GM19395 (cell line): ENCODE measurements at regions not wholly inside any gene's neighbourhood (a gene's known extent, or its start where the extent isn't known, plus 50 kb on each side); places are given as distances from the start of the nearest gene placed in this dataset.
"Not testable (repeated sequence)": the region's sequence is repeated elsewhere in the genome, so short reads cannot be mapped to it uniquely, and the experiment has no call there.

Experiments
- ATAC-seq: cut with Tn5 transposase; IDR thresholded peaks from one replicate; pipeline ENCODE4 v1.9.1; 2021; ENCODE audit warnings: mild to moderate bottlenecking, moderate library complexity; ENCODE audit not compliant: unreplicated experiment

DNA sequence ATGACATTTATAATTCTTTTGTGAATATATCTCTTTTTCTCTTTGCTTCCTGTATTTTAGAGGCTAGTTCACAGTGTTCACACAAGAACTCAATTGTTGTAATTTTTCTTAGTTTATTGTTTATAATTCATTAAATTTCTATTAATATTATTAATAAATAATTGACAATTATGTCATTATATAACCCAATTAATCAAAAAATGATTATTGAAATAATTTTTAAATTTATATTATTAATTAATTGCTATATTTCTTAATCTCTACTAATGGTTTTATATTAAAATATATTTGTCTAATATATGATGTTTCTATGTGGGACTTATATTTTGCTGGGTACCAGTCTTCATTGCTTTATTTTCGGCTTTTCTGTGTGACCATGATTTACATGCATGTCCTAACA is 618.4 kb downstream of the CDH9 start:
- no peak for ATAC-seq

DNA sequence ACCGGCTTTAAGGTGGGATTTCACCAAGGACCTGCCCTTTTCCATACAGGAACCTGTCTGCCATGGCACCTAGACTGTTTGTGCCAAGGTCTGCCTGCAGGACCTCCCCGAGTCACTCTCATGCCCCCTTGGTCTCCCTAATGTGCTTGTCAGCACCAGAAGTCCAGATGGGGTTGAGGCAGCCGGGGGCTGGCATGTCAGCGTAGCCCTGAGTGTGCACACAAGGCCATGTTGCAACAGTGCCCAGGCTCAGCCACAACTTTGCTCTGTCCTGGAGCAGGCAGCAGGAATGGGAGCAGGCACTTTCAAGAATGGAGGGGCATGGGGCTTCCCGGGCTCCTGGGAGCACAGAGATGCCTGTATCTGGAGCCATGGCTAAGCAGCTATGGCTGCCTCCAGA is 621.5 kb downstream of the CDH9 start:
- ATAC-seq, result no peak

DNA sequence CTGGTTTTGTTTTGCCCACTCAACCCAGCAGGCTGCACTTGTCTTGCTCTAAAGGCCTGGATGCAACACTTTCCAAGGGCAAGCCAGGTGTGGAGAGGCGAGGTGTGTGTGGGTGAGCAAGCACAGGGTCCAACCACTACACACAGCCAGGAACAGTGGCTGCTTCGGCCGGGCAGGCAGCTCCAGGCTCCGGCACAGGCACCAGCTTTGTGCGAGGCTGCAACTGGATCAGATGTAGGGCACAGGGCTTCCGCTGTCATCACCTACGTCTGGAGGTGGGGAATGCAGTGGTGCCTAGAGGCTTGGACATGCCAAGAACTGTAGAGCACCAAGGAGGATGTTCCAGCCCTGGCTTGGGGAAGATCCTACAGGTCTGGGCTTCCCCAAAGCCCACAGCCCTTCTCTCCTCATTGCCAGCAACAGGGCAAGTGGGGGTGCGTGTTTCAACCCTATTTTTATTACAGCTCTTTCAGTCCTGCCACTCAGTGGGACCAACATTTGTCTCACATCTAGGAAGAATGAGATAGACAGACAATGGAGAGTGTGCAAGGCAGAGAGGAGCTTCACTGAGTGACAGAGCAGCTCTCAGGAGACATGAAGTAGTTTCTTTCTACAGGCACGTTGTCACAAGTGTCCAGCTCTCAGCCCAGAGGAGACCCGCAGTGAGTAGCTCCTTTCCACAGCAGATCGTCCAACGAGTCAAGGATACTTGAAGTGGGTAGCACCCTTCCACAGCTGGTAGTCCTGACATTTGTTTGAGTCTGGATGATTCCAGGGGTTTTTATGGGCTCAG is 622.2 kb downstream of the CDH9 start:
- ATAC-seq, result no peak

DNA sequence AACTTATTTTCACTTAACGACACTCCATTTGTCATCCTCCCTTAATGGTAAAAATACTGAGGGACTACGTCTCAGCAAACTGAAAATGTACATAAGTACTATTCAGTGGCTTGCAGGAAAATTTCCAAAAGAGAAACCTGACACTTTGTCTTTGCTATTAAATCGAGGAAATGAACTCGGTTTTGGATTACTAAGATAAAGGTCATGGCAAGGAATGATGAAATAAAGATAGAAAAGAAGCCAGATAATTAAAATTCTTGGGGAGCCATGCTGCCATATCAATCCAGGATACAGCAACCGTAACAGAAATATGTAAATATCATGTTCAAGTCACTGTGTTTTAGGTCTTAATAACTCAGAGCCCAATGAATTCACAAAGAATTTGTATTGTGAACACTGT is 647.8 kb downstream of the CDH9 start:
- no peak for ATAC-seq

DNA sequence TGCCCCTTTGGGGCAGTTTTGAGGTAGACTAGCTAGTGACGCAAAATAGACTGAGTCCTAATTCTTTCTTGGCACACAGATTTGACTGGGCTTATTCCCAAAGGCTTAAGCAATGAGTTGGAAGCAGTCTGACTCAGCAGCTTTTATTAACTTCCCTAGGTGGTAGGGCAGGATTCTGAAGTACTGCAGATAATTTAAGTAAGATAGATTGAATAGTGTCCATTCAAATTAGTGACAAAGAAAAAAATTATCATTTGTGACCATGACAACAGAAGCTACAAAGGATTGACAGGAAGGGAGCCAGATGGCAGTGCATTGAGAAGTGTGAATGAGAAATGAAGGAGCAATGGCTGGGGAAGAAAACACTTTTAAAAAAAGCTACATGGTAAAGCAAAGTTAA is 649.4 kb downstream of the CDH9 start:
- no peak for ATAC-seq

DNA sequence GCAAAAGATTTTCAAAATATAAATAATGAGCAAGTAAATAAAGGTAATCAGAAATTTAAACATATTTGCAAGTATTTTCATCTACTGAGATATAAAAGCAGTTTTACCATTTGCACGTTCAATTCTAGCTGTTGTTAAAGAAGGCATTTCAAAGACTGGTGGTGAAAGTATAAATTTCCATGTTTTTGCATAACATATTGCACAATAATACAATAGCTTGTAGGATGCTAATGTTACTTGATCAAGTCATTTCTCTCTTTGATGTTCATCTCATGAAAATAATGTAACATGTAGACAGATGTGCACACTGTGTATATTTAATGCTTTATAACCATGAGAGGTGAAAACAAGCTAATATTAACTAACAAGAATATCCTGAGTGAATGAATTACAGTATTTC is 651.9 kb downstream of the CDH9 start:
- ATAC-seq, result no peak

DNA sequence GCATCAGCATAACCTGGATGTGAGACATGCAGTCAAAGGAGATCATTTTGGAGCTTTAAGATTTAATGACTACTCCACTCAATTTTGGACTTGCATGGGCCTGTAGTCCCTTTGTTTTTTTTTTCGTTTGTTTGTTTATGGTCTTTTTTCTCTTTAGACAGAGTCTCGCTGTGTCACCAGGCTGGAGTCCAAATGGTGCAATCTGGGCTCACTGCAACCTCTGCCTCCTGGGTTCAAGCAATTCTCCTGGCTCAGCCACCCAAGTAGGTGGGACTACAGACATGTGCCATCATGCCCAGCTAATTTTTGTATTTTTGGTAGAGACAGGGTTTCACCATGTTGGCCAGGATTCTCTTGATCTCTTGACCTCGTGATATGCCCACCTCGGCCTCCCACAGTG is 673.8 kb downstream of the CDH9 start:
- ATAC-seq, result not testable (repeated sequence)

DNA sequence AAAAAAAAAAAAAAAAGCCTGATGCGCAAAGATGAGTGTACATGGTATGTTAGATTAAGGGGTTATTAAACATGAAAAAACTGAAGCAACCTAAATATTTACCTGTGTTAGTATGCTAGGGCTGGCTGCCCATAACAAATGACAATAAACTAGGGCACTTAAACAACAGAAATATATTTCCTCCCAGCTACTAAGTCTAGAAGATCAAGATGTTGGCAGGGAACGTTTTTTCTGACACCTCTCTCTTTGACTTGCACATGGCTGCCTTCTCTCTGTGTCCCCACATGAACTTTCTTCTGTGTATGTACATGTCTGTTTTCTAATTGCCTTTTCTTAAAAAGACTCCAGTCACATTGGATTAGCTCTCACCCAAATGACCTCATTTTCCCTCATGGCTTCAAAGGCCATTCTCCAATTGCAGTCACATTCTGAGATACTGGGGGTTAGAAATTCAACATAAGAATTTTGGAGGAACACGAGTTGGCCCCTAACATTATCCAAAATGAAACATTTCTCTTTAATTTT is 694.5 kb downstream of the CDH9 start:
- ATAC-seq, result no peak

DNA sequence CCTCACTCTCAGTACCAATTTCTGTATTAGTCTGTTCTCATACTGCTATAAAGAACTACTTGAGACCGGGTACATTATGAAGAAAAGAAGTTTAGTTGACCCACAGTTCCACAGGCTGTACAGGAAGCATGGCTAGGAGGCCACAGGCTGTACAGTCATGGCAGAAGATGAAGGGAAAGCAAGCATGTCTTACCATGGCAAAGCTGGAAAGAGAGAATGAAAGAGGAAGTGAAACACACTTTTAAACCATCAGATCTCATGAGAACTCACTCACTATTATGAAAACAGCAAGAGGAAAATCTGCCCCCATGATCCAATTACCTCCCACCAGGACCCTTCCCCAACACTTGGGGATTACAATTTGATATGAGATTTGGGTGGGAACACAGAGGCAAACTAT is 698.8 kb downstream of the CDH9 start:
- no peak for ATAC-seq

DNA sequence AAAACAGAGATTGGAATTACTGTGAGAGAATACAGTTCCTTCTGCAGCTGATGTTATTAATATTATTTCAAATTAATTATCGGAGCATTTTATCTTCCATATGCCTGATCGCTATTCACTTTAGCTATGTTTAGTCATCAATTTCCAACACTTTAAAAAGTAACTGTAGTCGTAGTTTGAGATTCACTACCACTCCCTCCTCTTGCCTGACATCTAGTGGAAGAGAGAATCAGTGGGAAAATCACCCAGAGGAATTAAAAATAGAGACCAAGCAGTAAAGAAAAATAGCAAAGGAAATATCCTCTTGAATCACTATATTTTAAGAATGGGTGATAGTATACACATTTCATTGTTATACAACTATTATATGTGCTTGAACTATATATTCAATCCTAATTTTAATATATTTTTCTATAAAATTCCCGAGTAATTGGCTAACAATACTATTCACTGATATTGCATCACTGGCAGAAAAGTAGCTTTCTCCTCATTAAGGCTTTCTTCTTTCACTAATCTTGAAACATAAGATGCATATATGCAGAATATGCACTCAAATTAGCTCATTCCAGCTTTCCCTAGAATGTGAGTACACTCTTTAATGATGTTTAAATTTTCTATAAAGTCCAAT is 708.7 kb downstream of the CDH9 start:
- no peak for ATAC-seq

DNA sequence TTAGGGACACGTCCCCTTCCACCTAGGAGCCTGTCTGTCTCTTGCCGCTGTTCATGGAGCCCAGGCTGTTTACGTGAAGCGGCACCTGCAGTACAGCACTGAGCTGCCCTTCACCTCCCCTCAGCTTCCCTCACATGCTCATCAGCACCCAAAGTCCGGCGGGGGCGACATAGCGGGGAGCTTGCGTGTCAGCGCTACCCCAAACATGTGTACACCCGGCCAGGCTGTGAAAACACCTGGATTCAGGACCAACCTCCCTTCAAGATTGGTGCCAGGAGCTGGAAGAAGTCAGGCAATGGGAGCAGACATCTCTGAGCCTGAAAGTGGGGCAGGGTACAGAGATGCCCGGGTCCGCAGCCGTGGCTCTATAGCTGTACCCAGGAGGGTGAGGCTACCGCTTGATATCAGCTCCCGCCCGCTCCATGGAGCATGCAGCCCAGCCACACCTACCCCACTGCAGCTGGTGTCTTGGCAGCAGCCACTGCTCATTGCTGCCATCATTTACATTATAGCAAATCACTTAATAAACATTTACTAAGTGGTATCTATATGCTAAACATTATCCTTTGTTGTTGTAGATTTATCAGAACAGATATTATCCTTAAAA is 712.1 kb downstream of the CDH9 start:
- no peak for ATAC-seq

DNA sequence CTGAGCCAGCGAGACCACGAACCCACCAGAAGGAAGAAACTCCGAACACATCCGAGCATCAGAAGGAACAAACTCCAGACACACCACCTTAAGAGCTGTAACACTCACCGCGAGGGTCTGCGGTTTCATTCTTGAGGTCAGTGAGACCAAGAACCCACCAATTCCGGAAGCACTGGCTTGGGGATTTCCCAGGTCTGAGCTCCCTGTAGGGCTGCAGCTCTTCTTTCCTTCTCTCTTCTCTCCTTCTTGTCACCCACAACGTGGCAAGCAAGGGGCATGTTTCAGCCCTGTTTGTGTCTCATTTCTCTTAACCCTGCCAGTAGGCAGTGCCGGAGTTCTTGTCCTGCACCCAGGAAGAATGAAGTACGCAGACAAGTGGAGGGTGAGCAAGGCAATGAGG is 713.0 kb downstream of the CDH9 start:
- ATAC-seq, result not testable (repeated sequence)

DNA sequence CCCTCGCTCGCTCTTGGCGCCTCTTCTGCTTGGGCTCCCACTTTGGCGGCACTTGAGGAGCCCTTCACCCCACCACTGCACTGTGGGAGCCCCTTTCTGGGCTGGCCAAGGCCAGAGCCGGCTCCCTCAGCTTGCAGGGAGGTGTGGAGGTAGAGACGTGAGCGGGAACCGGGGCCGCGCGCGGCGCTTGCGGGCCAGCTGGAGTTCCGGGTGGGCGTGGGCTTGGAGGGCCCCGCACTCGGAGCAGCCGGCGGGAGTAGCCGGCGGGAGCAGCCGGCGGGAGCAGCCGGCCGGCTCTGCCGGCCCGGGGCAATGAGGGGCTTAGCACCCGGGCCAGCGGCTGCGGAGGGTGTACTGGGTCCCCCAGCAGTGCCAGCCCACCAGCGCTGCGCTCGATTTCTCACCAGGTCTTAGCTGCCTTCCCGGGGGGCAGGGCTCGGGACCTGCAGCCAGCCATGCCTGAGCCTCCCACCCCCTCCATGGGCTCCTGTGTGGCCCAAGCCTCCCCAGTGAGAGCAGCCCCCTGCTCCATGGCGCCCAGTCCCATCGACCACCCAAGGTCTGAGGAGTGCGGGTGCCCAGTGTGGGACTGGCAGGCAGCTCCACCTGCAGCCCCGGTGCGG is 714.0 kb downstream of the CDH9 start:
- not testable (repeated sequence) for ATAC-seq

DNA sequence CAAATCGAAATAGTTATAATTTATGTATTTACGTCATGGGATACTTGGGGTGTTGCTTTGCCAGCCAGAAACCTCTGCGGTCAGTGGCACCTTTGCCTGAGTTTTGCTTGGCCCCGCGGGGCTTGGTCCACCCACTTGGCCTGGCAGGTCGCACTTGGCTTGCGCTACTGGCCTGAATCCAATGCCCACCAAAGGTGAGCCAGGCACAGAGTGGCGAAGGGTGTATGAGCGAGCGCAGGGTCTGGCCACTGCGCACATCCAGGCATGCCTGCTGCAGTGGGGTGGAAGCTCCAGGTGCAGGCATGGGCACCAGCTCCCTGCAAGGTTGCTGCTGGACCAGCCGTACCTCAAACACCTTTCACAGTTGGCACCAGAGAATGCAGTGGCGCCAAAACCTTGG is 714.6 kb downstream of the CDH9 start:
- no peak for ATAC-seq

DNA sequence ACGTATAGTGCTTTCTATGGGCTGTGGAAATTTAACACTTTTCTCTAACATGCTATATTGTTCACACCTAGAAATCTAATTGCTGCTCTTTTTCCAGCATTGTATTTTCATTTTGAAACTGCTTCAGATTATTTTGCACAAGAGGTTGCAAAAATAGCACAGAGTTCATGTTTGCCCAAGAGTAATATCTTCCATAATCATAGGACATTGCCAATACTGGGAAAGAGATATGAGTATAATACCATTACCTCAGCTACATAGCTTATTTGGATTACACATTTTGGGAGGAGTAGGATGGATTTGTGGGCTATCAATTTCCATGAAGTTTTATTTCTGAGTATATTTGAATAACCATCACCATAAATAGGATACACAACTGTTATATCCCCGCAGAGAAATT is 717.1 kb downstream of the CDH9 start:
- ATAC-seq, result no peak

DNA sequence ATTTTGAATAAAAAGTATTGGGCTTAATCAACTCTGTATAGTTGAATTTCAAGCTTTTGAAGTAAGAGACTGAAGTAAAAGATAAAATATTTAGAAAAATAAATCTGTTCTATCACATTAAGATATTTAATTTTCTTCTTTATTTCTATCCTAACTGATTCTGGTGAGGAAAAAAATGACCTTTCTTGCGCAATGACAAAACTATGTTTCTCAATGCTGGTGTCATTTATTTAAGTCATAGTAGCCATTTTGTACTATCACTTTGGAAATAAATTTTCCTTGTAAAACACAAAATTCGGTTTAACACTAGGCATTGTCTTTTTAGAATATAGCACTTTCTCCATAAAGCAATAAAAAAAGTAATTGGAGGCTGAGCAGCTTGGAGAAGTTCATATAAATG is 728.0 kb downstream of the CDH9 start:
- ATAC-seq, result no peak

DNA sequence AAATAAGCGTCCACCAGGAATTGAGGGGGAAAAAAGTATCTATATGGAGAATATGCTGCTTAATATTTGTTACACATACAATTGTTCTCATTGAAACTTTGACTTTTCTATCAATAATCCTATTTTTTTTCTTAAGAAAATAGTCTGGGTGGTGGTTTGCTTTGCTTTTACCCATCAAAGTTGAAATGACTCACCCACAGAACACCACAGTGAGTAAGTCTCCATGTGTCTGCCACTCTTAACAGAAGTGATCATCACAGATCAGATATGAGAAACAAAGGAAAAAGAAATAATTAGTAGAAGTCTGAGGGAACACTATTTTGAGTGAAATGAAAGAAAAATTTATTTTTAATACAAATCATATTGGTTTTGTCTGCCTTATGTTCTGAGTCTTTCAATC is 742.8 kb downstream of the CDH9 start:
- no peak for ATAC-seq

DNA sequence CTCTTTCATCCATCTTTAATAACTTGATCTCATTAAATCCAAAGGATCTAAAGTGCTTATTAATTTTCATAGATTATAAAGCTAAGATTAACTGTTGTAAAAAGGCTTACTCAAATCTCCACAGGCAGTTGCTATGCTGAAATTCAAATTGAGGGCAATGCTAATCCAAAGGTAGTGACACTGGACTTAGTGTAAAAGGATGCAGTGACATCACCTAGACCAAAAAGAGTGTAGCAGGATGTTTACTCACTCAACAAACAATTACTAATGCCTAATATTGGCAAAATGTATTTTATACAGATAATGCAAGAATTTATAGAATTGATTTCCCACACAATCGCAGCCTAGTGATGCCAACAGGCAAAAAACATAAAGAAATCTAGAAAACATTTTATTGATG is 756.2 kb downstream of the CDH9 start:
- no peak for ATAC-seq

DNA sequence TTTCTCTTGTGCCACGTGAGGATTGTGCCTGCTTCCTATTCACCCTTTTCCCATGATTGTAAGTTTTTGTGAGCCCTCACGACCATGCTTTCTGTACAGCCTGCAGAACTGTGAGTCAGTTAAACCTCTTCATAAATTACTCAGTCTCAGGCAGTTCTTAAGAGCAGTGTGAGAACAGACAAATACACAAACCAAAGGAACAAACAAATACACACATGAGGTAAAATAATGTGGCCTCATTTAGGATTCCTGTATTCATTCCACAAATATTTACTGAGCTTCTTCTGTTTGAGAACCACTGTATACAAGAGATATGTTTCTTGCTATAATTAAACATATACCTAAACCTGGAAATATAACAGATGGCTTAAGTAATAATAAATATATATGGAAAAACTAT is 760.3 kb downstream of the CDH9 start:
- no peak for ATAC-seq

DNA sequence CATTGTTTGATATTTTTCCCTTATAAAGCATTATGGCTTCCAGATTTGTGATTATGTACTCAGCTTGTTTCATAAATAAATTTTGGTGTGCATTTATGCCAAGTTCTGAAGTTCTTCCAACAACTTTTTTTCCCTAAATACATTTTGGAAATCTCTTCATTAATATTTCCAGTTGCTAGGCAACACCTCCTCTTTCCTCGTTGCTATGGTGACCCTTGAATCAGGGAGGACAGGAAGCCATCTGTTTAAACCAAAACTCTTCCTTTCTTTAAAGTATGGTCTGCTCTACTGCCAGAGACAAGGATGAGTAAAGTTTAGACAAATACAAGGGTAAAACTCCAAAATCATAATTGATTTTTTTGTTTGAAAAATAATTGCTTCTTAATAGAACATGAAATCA is 779.3 kb downstream of the CDH9 start:
- no peak for ATAC-seq

DNA sequence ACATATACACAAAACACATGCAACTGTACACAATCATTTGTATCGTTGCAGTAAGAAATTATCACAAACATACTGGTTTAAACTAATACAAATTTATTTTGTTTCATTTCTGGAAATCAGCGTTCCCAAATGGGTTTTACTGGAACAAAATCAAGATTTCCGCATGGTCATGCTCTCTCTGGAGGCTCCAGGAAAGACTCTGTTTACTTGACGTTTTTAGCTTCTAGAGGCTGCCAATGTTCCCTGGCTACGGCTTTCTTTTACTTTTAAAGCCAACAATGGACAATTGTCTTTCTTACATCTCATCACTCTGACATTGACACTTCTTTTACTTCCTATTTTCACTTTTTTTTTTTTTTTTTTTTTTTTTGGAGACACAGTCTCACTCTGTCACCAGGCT is 793.1 kb downstream of the CDH9 start:
- ATAC-seq, result no peak

DNA sequence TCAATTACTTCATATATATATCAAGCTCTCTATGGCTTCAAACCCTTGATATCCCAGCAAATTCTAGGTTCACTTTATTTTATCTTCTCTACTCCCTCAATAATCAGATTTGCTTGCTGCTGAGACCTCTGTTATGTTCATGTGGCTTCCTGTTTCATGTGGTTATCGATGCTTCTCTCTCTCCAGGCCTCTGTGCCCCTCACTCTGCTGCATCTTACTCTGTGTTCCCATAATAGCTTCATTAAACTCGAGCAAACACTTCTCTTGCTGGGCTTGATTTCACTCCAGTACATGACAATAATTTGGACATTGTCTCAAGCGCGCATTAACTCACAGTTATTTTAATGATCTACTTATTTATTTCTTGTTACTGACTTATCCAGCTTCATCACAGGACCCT is 798.8 kb downstream of the CDH9 start:
- no peak for ATAC-seq
